Testis (tissue), 2 donors: ENCODE measurements at regions not wholly inside any gene's neighbourhood (a gene's known extent, or its start where the extent isn't known, plus 50 kb on each side); places are given as distances from the start of the nearest gene placed in this dataset.

ENCODE experiments used
- CTCF ChIP-seq, 3 experiments: fragments of 450-650 bp in 2 of 3; fragments of 200-600 bp in 1 of 3; sonication (generic) in 1 of 3; IDR thresholded peaks; one replicate each; pipeline ENCODE4 v1.5.1; 2016 to 2019; ENCODE audit warnings: antibody characterized with exemption in 3 of 3, mild to moderate bottlenecking in 2 of 3, moderate library complexity in 1 of 3
- POLR2A ChIP-seq: fragments of 450-650 bp; IDR thresholded peaks from one replicate; pipeline ENCODE4 v1.6.1; 2017; ENCODE audit warnings: antibody characterized with exemption, mild to moderate bottlenecking, moderate library complexity

GRCh38 chr12:127526925-127527324 lies 740.0 kb upstream of the TMEM132C start:
- TF ChIP-seq CTCF (IDR thresholded peaks at IDR 0.05) (peak in 1 of 3 experiments; percentile 25), POLR2A (no peak)
